GM23338 (cell line): ENCODE measurements at regions not wholly inside any gene's neighbourhood (a gene's known extent, or its start where the extent isn't known, plus 50 kb on each side); places are given as distances from the start of the nearest gene placed in this dataset.

Experiments
- ATAC-seq: fragments of 200-7000 bp; cut with Tn5 transposase; 3 replicates; pipeline ENCODE4 v1.9.1; 2020
- DNase-seq: peaks from one replicate; pipeline ENCODE4 v3.0.0-alpha.2; 2015; ENCODE audit warnings: low spot score
- H2AFZ ChIP-seq: fragments of 200-600 bp; sonication (generic); 2 replicates; pipeline ENCODE4 v1.8.0; 2016; ENCODE audit warnings: antibody characterized with exemption, mild to moderate bottlenecking, moderate library complexity
- H3F3A ChIP-seq: fragments of 200-600 bp; sonication (generic); replicated peaks from 2 replicates; pipeline ENCODE4 v1.8.0; 2017; ENCODE audit warnings: antibody characterized with exemption, mixed run types, low read depth
- H3K27ac ChIP-seq: fragments of 200-600 bp; sonication (generic); 2 replicates; pipeline ENCODE4 v1.6.1; 2016; ENCODE audit warnings: low read depth
- H3K27me3 ChIP-seq: fragments of 200-600 bp; sonication (generic); 2 replicates; pipeline ENCODE4 v1.8.0; 2016; ENCODE audit warnings: mild to moderate bottlenecking, mixed run types, moderate library complexity; ENCODE audit not compliant: insufficient read depth
- H3K36me3 ChIP-seq: fragments of 200-600 bp; sonication (generic); 2 replicates; pipeline ENCODE4 v1.8.0; 2016; ENCODE audit warnings: mild to moderate bottlenecking; ENCODE audit not compliant: insufficient read depth
- H3K4me1 ChIP-seq: fragments of 200-600 bp; sonication (generic); 2 replicates; pipeline ENCODE4 v1.8.0; 2016; ENCODE audit warnings: mild to moderate bottlenecking, moderate library complexity; ENCODE audit not compliant: insufficient read depth
- H3K4me2 ChIP-seq: fragments of 200-600 bp; sonication (generic); 2 replicates; pipeline ENCODE4 v1.7.1; 2017; ENCODE audit warnings: mixed run types
- H3K4me3 ChIP-seq: fragments of 200-600 bp; sonication (generic); 2 replicates; pipeline ENCODE4 v1.6.1; 2016; ENCODE audit warnings: mixed run types
- H3K79me2 ChIP-seq: fragments of 200-600 bp; sonication (generic); replicated peaks from 2 replicates; pipeline ENCODE4 v1.8.0; 2017; ENCODE audit warnings: mild to moderate bottlenecking; ENCODE audit not compliant: insufficient read depth
- H3K9me2 ChIP-seq: fragments of 200-600 bp; sonication (generic); 2 replicates; pipeline ENCODE4 v1.8.0; 2017; ENCODE audit not compliant: insufficient read depth
- H4K20me1 ChIP-seq: fragments of 200-600 bp; sonication (generic); replicated peaks from 2 replicates; pipeline ENCODE4 v1.8.0; 2017; ENCODE audit warnings: mild to moderate bottlenecking; ENCODE audit not compliant: insufficient read depth
- H3K27ac Mint-ChIP-seq: 2 replicates; pipeline ENCODE4 v1.8.0; 2020; ENCODE audit warnings: inconsistent platforms, mild to moderate bottlenecking, moderate library complexity, mixed read lengths
- H3K27me3 Mint-ChIP-seq: 3 replicates; pipeline ENCODE4 v1.8.0; 2022; ENCODE audit warnings: low read depth, mild to moderate bottlenecking, moderate library complexity, mixed read lengths, inconsistent platforms; ENCODE audit not compliant: insufficient read depth, poor library complexity
- H3K36me3 Mint-ChIP-seq: 3 replicates; pipeline ENCODE4 v1.8.0; 2021; ENCODE audit warnings: low read depth, mild to moderate bottlenecking, inconsistent platforms, moderate library complexity, mixed read lengths
- H3K4me1 Mint-ChIP-seq: 3 replicates; pipeline ENCODE4 v1.8.0; 2020; ENCODE audit warnings: mild to moderate bottlenecking, inconsistent platforms, mixed read lengths
- H3K4me3 Mint-ChIP-seq: 3 replicates; pipeline ENCODE4 v1.8.0; 2021; ENCODE audit warnings: moderate library complexity, mild to moderate bottlenecking, inconsistent platforms, mixed read lengths
- H3K9me3 Mint-ChIP-seq: 3 replicates; pipeline ENCODE4 v1.8.0; 2020; ENCODE audit warnings: moderate library complexity, mild to moderate bottlenecking, inconsistent platforms, mixed read lengths
- CTCF ChIP-seq, 2 experiments: fragments of 200-600 bp in 1 of 2; sonication (generic) in 1 of 2; conservative IDR thresholded peaks; 2 replicates each; pipeline versions ENCODE4 v1.5.1 to v1.6.1; 2016 to 2017; ENCODE audit warnings: antibody characterized with exemption in 2 of 2, low read depth in 2 of 2, mild to moderate bottlenecking in 2 of 2, moderate library complexity in 1 of 2
- JUNB ChIP-seq: IDR thresholded peaks from one replicate; pipeline ENCODE4 v1.6.1; 2016; ENCODE audit warnings: antibody characterized with exemption; ENCODE audit not compliant: unreplicated experiment
- POLR2AphosphoS5 ChIP-seq: IDR thresholded peaks from 2 replicates; pipeline ENCODE4 v1.6.1; 2016; ENCODE audit warnings: antibody characterized with exemption, low read depth
- REST ChIP-seq: IDR thresholded peaks from one replicate; pipeline ENCODE4 v1.6.1; 2018; ENCODE audit warnings: antibody characterized with exemption; ENCODE audit not compliant: unreplicated experiment
- STAT1 ChIP-seq: IDR thresholded peaks from one replicate; pipeline ENCODE4 v1.6.1; 2016; ENCODE audit warnings: antibody characterized with exemption; ENCODE audit not compliant: unreplicated experiment
- ZNF331 ChIP-seq: fragments of 250-450 bp; sonication (Bioruptor Pico); IDR thresholded peaks from 2 replicates; pipeline ENCODE4 v1.5.0; 2020; ENCODE audit warnings: low read depth, mild to moderate bottlenecking, moderate library complexity
- ZNF462 ChIP-seq: fragments of 250-450 bp; sonication (Bioruptor Pico); IDR thresholded peaks from 2 replicates; pipeline ENCODE4 v1.5.0; 2020; ENCODE audit warnings: mild to moderate bottlenecking, moderate library complexity

GRCh38 chr7:25704413-25704812 is 447.6 kb upstream of the NFE2L3 start (continued):
- TF ChIP-seq ZNF462 (CRISPR knock-in tag) (no peak), CTCF (conservative IDR thresholded peaks at IDR 0.05; ENCODE audit: low read depth in 2 of 2) (no peak)

GRCh38 chr7:25706764-25707163 is 445.2 kb upstream of the NFE2L3 start:
- TF ChIP-seq POLR2AphosphoS5: no peak
- TF ChIP-seq STAT1: no peak
- TF ChIP-seq REST: no peak
- TF ChIP-seq ZNF331 (CRISPR knock-in tag): no peak
- no peak for TF ChIP-seq JUNB
- peaks cover 4% of the 10 kb centered on the region; the same call in 2 of the 3 replicates for H3K36me3 Mint-ChIP-seq
- H3K4me3 Mint-ChIP-seq: no peak overlapping the region
- no peak overlapping the region for H3K27ac Mint-ChIP-seq
- H3K27me3 Mint-ChIP-seq: no peaks in the 10 kb centered on the region
- Histone ChIP-seq H4K20me1 (no peaks in the 10 kb centered on the region), H3K4me2 (no peak overlapping the region), H3K36me3 (no peaks in the 10 kb centered on the region), H3K79me2 (no peaks in the 10 kb centered on the region), H3K27me3 (no peaks in the 10 kb centered on the region), H3K4me1 (no peaks in the 10 kb centered on the region), H2AFZ (no peak overlapping the region), H3F3A (no peaks in the 10 kb centered on the region), H3K9me2 (no peaks in the 10 kb centered on the region), H3K27ac (no peak overlapping the region), H3K4me3 (no peak overlapping the region)
- peaks cover 16% of the 10 kb centered on the region; the same call in 2 of the 3 replicates for H3K9me3 Mint-ChIP-seq
- ATAC-seq (no peak), DNase-seq (no peak)
- peaks cover 7% of the 10 kb centered on the region for H3K4me1 Mint-ChIP-seq
